GM10266 (cell line): ENCODE measurements at regions not wholly inside any gene's neighbourhood (a gene's known extent, or its start where the extent isn't known, plus 50 kb on each side); places are given as distances from the start of the nearest gene placed in this dataset.

Source experiments
- DNase-seq: peaks from one replicate; pipeline ENCODE4 v3.0.0; 2012; ENCODE audit errors: extremely low spot score
- CTCF ChIP-seq: IDR thresholded peaks from 2 replicates; pipeline ENCODE4 v1.5.1; 2012; ENCODE audit warnings: mild to moderate bottlenecking, low read depth; ENCODE audit not compliant: control insufficient read depth, insufficient read depth; ENCODE audit errors: missing control alignments

DNA sequence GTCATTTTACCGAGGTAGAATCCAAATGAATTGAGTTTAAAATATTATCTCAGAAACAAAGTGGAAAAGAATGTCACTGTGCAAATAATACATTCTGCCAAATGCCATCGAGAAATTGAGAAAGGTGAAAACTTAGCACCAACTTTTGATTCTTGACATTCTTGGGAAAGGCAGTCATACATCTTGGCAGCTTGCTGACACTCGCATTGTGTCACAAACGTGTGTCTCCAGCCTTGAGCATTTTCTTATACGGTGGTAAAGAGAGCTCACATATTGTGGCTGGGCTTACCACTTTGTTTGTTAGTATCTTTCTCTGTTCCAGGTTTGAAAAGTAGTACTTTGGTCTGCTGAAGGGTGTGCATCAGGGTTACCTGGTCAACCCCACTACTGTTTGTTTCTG lies 1456.1 kb downstream of the BRINP3 start:
- TF ChIP-seq CTCF = no peak

GRCh38 chr1:189022015-189022414 lies 1455.6 kb downstream of the BRINP3 start:
- no peak for TF ChIP-seq CTCF
- DNase-seq = no peak

More for the DNA sequence above, 1456.1 kb downstream of the BRINP3 start:
- DNase-seq = no peak

DNA sequence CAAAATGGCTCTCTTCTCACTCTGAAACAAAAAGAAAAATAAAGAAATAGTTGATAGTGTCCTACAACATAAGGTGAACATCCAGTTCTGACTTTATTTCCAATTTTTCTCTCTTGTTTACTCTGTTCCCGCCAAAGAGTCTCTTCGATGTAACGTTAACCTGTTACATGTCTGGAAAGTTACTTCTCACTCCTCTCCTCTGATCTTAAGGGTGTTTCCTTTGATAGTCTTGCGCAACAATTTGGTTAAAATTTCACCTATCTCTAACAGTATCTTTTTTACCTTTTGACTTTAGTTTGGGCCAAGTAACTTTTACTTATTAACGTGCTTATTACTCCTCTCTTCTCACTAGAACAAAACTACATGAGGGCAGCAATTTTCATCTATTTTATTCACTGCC lies 1450.2 kb downstream of the BRINP3 start:
- no peak for DNase-seq
- TF ChIP-seq CTCF = no peak

DNA sequence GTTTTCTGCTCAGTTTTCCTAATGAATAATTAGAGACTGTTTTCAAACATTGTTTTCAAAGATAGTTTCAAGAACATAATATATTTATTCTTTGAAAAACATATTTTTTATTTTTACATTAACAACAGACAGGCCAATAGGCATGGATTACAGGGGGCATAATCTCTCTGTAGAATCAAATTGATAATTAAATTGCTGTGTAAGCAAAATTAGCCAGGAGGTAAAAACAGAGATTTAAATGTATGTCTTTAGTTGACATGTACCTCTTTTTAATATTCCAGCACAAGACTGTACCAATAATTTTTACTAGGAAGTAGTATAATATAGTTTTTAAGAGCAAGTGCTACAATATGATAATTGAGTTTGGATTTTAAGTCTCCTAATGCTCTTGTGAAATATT lies 1444.5 kb downstream of the BRINP3 start:
- TF ChIP-seq CTCF = no peak
- DNase-seq = no peak

DNA sequence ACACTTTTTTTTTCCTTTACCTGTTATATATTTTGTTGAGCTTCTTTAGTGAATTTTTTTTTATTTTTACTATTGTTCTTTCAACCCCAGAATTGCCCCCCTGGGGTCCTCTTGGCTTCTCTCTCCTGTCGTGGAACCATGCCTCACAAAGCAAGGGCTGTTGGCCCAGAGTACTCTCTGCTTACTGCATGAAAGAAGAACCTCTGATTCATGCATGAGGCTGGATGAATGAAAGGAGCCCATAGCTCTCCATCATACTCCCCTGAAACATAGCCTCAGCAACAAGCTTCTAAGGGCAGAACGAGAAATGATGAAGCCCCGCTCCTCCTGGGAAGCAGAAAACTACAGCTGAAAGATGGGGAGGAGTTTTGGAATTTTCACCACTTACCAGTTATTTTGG lies 1441.0 kb downstream of the BRINP3 start:
- TF ChIP-seq CTCF = no peak
- DNase-seq = no peak

GRCh38 chr1:189046127-189046526 lies 1431.5 kb downstream of the BRINP3 start:
- no peak for DNase-seq
- TF ChIP-seq CTCF = no peak

- no peak for DNase-seq
- no peak for TF ChIP-seq CTCF
Measured at GRCh38 chr1:189084811-189085210, 1392.9 kb downstream of the BRINP3 start.
